ENCODE measurements at regions not wholly inside any gene's neighbourhood (a gene's known extent, or its start where the extent isn't known, plus 50 kb on each side); places are given as distances from the start of the nearest gene placed in this dataset.
A peak's percentile ranks its signal among the peaks of the same experiment; 100 is the strongest.

GRCh38 chr17:72392056-72393010 lies 271.5 kb downstream of the SOX9 start:
- ATAC-seq: peak; percentile 2
- H3K27ac ChIP-seq (ENCODE audit: low read length): peak overlapping the region; percentile 97
- peak; percentile 86 for DNase-seq
- H3K36me3 ChIP-seq (ENCODE audit: low read depth, low read length): no peaks in the 10 kb centered on the region
- H3K79me2 ChIP-seq (ENCODE audit: low read length): peaks cover 14% of the 10 kb centered on the region; the same call in 1 of the 2 replicates
- CTCF ChIA-PET: interaction anchor here (0.7 to 0.9 kb wide), 2 partner anchors 20 to 73 kb away, joined by 3 to 4 read pairs; no protein-coding TSS in a partner anchor
- no peaks in the 10 kb centered on the region for H4K20me1 ChIP-seq (ENCODE audit: low read length)
- no TSS peak for BruUV-seq (replicated peaks)
- peaks cover 11% of the 10 kb centered on the region for H3F3A ChIP-seq (ENCODE audit: low read length, unreplicated experiment)
- TF ChIP-seq, protein P1, sequence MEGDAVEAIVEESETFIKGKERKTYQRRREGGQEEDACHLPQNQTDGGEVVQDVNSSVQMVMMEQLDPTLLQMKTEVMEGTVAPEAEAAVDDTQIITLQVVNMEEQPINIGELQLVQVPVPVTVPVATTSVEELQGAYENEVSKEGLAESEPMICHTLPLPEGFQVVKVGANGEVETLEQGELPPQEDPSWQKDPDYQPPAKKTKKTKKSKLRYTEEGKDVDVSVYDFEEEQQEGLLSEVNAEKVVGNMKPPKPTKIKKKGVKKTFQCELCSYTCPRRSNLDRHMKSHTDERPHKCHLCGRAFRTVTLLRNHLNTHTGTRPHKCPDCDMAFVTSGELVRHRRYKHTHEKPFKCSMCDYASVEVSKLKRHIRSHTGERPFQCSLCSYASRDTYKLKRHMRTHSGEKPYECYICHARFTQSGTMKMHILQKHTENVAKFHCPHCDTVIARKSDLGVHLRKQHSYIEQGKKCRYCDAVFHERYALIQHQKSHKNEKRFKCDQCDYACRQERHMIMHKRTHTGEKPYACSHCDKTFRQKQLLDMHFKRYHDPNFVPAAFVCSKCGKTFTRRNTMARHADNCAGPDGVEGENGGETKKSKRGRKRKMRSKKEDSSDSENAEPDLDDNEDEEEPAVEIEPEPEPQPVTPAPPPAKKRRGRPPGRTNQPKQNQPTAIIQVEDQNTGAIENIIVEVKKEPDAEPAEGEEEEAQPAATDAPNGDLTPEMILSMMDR (conservative IDR thresholded peaks at IDR 0.05; ENCODE audit: low read depth, low read length): no peak
- TF ChIP-seq EZH2 (IDR thresholded peaks at IDR 0.05; ENCODE audit: low read length, unreplicated experiment) (no peak), EZH2phosphoT487 (IDR thresholded peaks at IDR 0.05; ENCODE audit: borderline replicate concordance, low read length) (no peak)
- H3K9me2 ChIP-seq (replicated peaks; ENCODE audit: low read length): no peaks in the 10 kb centered on the region
- H3K9me3 ChIP-seq (ENCODE audit: low read length): no peaks in the 10 kb centered on the region
- intact Hi-C loops (cut with micrococcal nuclease): loop anchor here (10.0 kb wide), 2 partner anchors 388 to 958 kb away; no protein-coding TSS in a partner anchor
- no peaks in the 10 kb centered on the region for H3K27me3 ChIP-seq (ENCODE audit: low read length)
- POLR2A ChIA-PET (ENCODE audit: unreplicated experiment): interaction anchor here (1.0 to 1.3 kb wide), 2 partner anchors 15 to 31 kb away, joined by 3 to 7 read pairs; no protein-coding TSS in a partner anchor
- H3K9ac ChIP-seq (ENCODE audit: low read length): peak overlapping the region; percentile 93
- H3K4me1 ChIP-seq (ENCODE audit: insufficient read depth, low read length): peaks cover 91% of the 10 kb centered on the region
- no peak overlapping the region for H2AFZ ChIP-seq (ENCODE audit: low read length)
- H3K4me2 ChIP-seq (ENCODE audit: low read length): peak overlapping the region; percentile 83
- no peak overlapping the region for H3K4me3 ChIP-seq (ENCODE audit: low read length)

DNA sequence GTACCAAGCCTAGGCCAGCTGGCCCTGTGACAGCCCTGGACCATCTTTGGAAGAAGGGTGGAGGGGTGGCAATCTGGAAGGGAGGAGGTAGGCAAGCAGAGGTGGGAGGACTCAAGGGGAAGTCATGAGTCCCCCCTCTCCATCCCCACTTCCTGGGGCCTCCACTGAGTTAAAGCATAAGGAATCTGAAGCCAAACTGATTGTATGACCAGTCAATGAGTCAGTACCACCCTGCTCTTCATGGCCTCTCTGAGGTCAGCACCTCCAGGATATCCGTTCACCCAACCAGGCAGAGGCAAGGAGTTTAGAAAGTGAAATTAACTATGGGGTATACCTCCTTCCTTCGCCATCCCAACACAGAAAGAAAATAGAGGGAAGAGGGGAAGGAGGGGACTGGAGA lies 272.7 kb downstream of the SOX9 start:
- Histone ChIP-seq H3F3A (ENCODE audit: low read length, unreplicated experiment) (peaks cover 11% of the 10 kb centered on the region), H3K27me3 (ENCODE audit: low read length) (no peaks in the 10 kb centered on the region), H3K36me3 (ENCODE audit: low read depth, low read length) (no peaks in the 10 kb centered on the region), H3K4me3 (ENCODE audit: low read length) (peak overlapping the region; percentile 58), H3K27ac (ENCODE audit: low read length) (peak overlapping the region; percentile 97), H3K79me2 (ENCODE audit: low read length) (peaks cover 14% of the 10 kb centered on the region; the same call in 1 of the 2 replicates), H2AFZ (ENCODE audit: low read length) (no peak overlapping the region), H3K9me3 (ENCODE audit: low read length) (no peaks in the 10 kb centered on the region), H3K4me2 (ENCODE audit: low read length) (peak overlapping the region; percentile 83), H3K9ac (ENCODE audit: low read length) (peak overlapping the region; percentile 93), H4K20me1 (ENCODE audit: low read length) (no peaks in the 10 kb centered on the region), H3K9me2 (replicated peaks; ENCODE audit: low read length) (no peaks in the 10 kb centered on the region), H3K4me1 (ENCODE audit: insufficient read depth, low read length) (peaks cover 91% of the 10 kb centered on the region)
- ChIA-PET POLR2A (ENCODE audit: unreplicated experiment) (no interaction called here), CTCF (no interaction called here)
- intact Hi-C loops (cut with micrococcal nuclease): loop anchor here (10.0 kb wide), 2 partner anchors 389 to 959 kb away; no protein-coding TSS in a partner anchor
- TF ChIP-seq EZH2phosphoT487 (IDR thresholded peaks at IDR 0.05; ENCODE audit: borderline replicate concordance, low read length): no peak
- TF ChIP-seq, protein P1 (conservative IDR thresholded peaks at IDR 0.05; ENCODE audit: low read depth, low read length): no peak
- no peak for TF ChIP-seq EZH2 (IDR thresholded peaks at IDR 0.05; ENCODE audit: low read length, unreplicated experiment)
- DNase-seq (peak; percentile 95), ATAC-seq (peak; percentile 52)
- no TSS peak for BruUV-seq (replicated peaks)

Measured in PC-3 (cell line).